ENCODE measurements at regions not wholly inside any gene's neighbourhood (a gene's known extent, or its start where the extent isn't known, plus 50 kb on each side); places are given as distances from the start of the nearest gene placed in this dataset.
"Not testable (repeated sequence)": the region's sequence is repeated elsewhere in the genome, so short reads cannot be mapped to it uniquely, and the experiment has no call there.

DNA sequence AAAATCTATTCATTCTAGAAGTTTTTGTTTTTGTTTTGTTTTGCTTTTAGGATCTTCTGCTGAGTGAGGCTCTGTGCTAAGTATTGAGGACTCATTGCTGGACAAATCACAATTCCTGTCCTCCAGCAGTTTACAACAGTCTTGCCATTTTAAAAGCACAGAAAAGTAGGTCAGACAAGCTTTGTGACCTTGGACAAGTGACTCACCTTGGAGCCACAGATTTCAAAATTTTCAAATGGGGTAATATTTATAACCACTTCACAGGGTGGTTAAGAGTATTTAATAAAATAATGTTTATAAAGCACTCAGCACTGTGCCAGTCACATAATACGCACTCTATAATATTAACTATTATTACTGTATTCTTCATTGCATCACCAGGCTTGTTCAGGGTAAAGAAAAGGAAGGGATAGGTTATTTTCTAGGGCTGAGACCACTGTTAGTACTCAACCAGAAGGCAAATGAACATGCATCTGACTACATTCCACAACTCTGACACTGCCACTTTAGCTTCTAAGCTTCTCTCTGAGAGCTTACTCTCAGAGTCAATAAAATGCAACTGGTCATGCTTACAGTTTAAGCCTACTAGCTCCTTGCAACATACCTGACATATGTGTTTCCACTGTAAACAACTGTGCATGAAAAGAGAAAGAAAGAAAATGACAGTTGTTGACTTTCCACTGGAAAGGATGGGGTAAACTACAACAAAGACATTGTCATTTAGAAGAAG lies 63.2 kb upstream of the FIBIN start:
- Histone ChIP-seq H3K4me1 (replicated peaks) (no peaks in the 10 kb centered on the region), H3K36me3 (no peaks in the 10 kb centered on the region), H3K9me3 (no peaks in the 10 kb centered on the region), H3K27me3 (replicated peaks; ENCODE audit: insufficient read depth) (no peaks in the 10 kb centered on the region), H3K4me3 (no peak overlapping the region), H3K27ac (no peak overlapping the region)
- no peak for DNase-seq (ENCODE audit: low spot score)
- no peak for TF ChIP-seq POLR2AphosphoS5 (IDR thresholded peaks at IDR 0.05)
- intact Hi-C loops (cut with DNase I) = no loop called here
- 46% methylated on average over 1 of the region's 1 CpG for WGBS

DNA sequence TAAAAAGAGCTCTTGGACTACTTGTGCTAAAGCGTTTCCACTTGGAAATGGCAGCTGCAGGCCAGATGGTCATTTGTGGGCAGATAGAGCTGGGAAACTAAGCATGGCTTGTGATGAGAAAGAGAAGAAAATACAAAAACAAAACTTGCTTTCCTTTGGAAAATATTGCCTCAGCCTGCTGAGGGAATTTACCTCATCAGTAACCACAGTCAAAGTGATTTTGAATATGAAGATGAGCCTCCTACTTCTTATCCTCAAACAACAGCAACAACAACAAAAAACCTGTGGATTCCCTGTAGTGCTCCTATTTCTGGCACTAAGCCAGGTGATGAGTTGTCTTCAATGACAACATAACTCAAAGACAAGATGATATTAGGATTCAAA lies 62.7 kb upstream of the FIBIN start:
- Histone ChIP-seq H3K27ac (no peak overlapping the region), H3K4me1 (replicated peaks) (no peaks in the 10 kb centered on the region), H3K9me3 (no peaks in the 10 kb centered on the region), H3K4me3 (no peak overlapping the region), H3K27me3 (replicated peaks; ENCODE audit: insufficient read depth) (no peaks in the 10 kb centered on the region), H3K36me3 (no peaks in the 10 kb centered on the region)
- WGBS = 94% methylated on average over 1 of the region's 1 CpG
- TF ChIP-seq POLR2A (IDR thresholded peaks at IDR 0.05) = no peak
- TF ChIP-seq, protein P1, sequence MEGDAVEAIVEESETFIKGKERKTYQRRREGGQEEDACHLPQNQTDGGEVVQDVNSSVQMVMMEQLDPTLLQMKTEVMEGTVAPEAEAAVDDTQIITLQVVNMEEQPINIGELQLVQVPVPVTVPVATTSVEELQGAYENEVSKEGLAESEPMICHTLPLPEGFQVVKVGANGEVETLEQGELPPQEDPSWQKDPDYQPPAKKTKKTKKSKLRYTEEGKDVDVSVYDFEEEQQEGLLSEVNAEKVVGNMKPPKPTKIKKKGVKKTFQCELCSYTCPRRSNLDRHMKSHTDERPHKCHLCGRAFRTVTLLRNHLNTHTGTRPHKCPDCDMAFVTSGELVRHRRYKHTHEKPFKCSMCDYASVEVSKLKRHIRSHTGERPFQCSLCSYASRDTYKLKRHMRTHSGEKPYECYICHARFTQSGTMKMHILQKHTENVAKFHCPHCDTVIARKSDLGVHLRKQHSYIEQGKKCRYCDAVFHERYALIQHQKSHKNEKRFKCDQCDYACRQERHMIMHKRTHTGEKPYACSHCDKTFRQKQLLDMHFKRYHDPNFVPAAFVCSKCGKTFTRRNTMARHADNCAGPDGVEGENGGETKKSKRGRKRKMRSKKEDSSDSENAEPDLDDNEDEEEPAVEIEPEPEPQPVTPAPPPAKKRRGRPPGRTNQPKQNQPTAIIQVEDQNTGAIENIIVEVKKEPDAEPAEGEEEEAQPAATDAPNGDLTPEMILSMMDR (IDR thresholded peaks at IDR 0.05) = no peak
- TF ChIP-seq POLR2AphosphoS5 (IDR thresholded peaks at IDR 0.05) = no peak
- DNase-seq (ENCODE audit: low spot score) = no peak
- intact Hi-C loops (cut with DNase I) = no loop called here

- Histone ChIP-seq H3K36me3 (no peaks in the 10 kb centered on the region), H3K4me3 (no peak overlapping the region), H3K9me3 (no peaks in the 10 kb centered on the region), H3K27me3 (replicated peaks; ENCODE audit: insufficient read depth) (no peaks in the 10 kb centered on the region), H3K27ac (no peak overlapping the region), H3K4me1 (replicated peaks) (no peaks in the 10 kb centered on the region)
- TF ChIP-seq POLR2A (IDR thresholded peaks at IDR 0.05) (no peak), POLR2AphosphoS5 (IDR thresholded peaks at IDR 0.05) (no peak)
- TF ChIP-seq, protein P1 (IDR thresholded peaks at IDR 0.05) = no peak
- no peak for DNase-seq (ENCODE audit: low spot score)
- intact Hi-C loops (cut with DNase I) = no loop called here
Observed at GRCh38 chr11:26931881-26932280, 62.0 kb upstream of the FIBIN start.

- no peaks in the 10 kb centered on the region for H3K4me1 ChIP-seq (replicated peaks)
- no peak overlapping the region for H3K4me3 ChIP-seq
- no peaks in the 10 kb centered on the region for H3K27me3 ChIP-seq (replicated peaks; ENCODE audit: insufficient read depth)
- no peaks in the 10 kb centered on the region for H3K36me3 ChIP-seq
- TF ChIP-seq POLR2AphosphoS5 (IDR thresholded peaks at IDR 0.05) (no peak), POLR2A (IDR thresholded peaks at IDR 0.05) (no peak)
- TF ChIP-seq, protein P1 (IDR thresholded peaks at IDR 0.05) = no peak
- no peak for DNase-seq (ENCODE audit: low spot score)
- intact Hi-C loops (cut with DNase I) = no loop called here
- 74% methylated on average over 3 of the region's 3 CpGs for WGBS
- H3K27ac ChIP-seq = no peak overlapping the region
- H3K9me3 ChIP-seq = no peaks in the 10 kb centered on the region
Observed at GRCh38 chr11:26936109-26936508, 57.8 kb upstream of the FIBIN start.

DNA sequence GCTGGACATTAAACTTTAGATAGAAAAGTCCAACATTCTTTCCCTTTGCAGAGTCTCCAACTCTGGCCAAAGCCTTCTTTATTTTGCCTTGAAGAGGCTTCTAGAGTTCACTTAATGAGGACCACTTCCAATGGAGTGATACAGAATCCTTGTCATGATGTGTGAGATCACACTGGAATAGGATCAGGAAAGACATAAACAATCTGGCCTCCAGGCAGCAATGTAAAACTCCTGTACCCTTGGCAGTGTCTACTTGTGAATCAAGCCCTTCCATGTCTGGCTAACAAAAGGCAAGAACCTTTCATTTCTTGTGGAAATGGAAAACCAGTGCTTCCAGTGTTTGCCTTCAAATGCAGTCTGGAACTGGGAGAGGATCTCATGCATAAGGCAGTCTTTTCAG lies 56.5 kb upstream of the FIBIN start:
- Histone ChIP-seq H3K36me3 (no peaks in the 10 kb centered on the region), H3K4me1 (replicated peaks) (no peaks in the 10 kb centered on the region), H3K27ac (no peak overlapping the region), H3K4me3 (no peak overlapping the region), H3K27me3 (replicated peaks; ENCODE audit: insufficient read depth) (no peaks in the 10 kb centered on the region), H3K9me3 (no peaks in the 10 kb centered on the region)
- DNase-seq (ENCODE audit: low spot score) = no peak
- intact Hi-C loops (cut with DNase I) = no loop called here
- TF ChIP-seq POLR2AphosphoS5 (IDR thresholded peaks at IDR 0.05) = no peak

DNA sequence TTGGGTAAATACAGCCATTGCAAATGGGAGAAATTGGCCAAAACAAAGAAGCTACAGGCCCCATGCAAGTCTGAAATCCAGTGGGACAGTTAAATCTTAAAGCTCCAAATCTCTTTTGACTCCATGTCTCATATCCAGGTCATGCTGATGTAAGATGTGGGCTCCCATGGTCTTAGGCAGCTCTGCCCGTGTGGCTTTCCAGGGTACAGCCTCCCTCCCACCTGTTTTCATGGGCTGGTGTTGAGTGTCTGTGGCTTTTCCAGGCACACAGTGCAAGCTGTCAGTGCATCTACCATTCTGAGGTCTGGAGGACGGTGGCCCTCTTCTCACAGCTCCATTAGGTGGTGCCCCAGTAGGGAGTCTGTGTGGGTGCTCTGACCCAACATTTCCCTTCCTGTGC lies 53.4 kb upstream of the FIBIN start:
- DNase-seq (ENCODE audit: low spot score); H3K4me3 ChIP-seq; intact Hi-C loops (cut with DNase I); H3K27ac ChIP-seq; H3K36me3 ChIP-seq; H3K4me1 ChIP-seq (replicated peaks); H3K27me3 ChIP-seq (replicated peaks; ENCODE audit: insufficient read depth); H3K9me3 ChIP-seq: not testable (repeated sequence)
- 95% methylated on average over 2 of the region's 2 CpGs for whole genome bisulfite sequencing

All from prostate gland (tissue), 2 donors.